Psoas muscle (tissue), 7 donors: ENCODE measurements at regions not wholly inside any gene's neighbourhood (a gene's known extent, or its start where the extent isn't known, plus 50 kb on each side); places are given as distances from the start of the nearest gene placed in this dataset.

Experiments
- ATAC-seq, 4 donors: fragments of 200-7000 bp; cut with Tn5 transposase; one replicate each; pipeline ENCODE4 v1.9.1; 2020; ENCODE audit warnings: moderate library complexity in 3 of 4, mild to moderate bottlenecking in 2 of 4
- DNase-seq, 2 donors: peaks; one replicate each; pipeline ENCODE4 v3.0.0-alpha.2; 2020
- H3K27ac ChIP-seq: fragments of 200-600 bp; one replicate; pipeline ENCODE4 v1.8.0; 2022
- H3K27me3 ChIP-seq, 3 donors: fragments of 200-600 bp in 1 of 3; one replicate each; pipeline versions ENCODE4 v1.6.1 to v1.8.0; 2013 to 2022; ENCODE audit warnings: low read length in 2 of 3, mild to moderate bottlenecking in 2 of 3, moderate library complexity in 1 of 3; ENCODE audit not compliant: insufficient read depth in 3 of 3
- H3K36me3 ChIP-seq, 2 donors: fragments of 200-600 bp in 1 of 2; one replicate each; pipeline versions ENCODE4 v1.6.1 to v1.8.0; 2013 to 2022; ENCODE audit warnings: low read depth in 1 of 2, mild to moderate bottlenecking in 1 of 2, moderate library complexity in 1 of 2; ENCODE audit not compliant: insufficient read depth in 1 of 2
- H3K4me1 ChIP-seq: fragments of 200-600 bp; one replicate; pipeline ENCODE4 v1.8.0; 2022
- H3K4me3 ChIP-seq: fragments of 200-600 bp; one replicate; pipeline ENCODE4 v1.8.0; 2022; ENCODE audit warnings: mild to moderate bottlenecking
- H3K9me3 ChIP-seq: fragments of 200-600 bp; one replicate; pipeline ENCODE4 v1.8.0; 2022
- WGBS, 3 donors: extraction: QIAGEN DNeasy Blood & Tissue Kit; methylation state at CpG; one replicate each; pipeline versions ENCODE4 v1.1.6 to v1.1.7; 2013; 5-methylcytosine and 5-hydroxymethylcytosine counted together
- intact Hi-C, 2 donors: fragments of 100-400 bp; cut with DNase I; formaldehyde crosslinking; loops; one replicate each; pipeline versions ENCODE4 v1.11.0 to v1.14.2; 2022
- TF ChIP-seq, protein P1 (sequence below): fragments of 200-600 bp; IDR thresholded peaks from one replicate; pipeline ENCODE4 v1.8.0; 2022; ENCODE audit warnings: antibody characterized with exemption
- donor health status: healthy with polysubstance abuse.
- donor health status: DM: no; HTN: no; CAD: no; lungs with moderate emphysema.
- donor health status: Bipolar disorder and iron deficiency.
- donor health status: healthy.
- donor health status: DM: yes; HTN: yes; CAD: no.
- donor health status: DM: no; HTN: no; CAD: no.
- donor health status: DM: yes; HTN: yes; CAD: no.

DNA sequence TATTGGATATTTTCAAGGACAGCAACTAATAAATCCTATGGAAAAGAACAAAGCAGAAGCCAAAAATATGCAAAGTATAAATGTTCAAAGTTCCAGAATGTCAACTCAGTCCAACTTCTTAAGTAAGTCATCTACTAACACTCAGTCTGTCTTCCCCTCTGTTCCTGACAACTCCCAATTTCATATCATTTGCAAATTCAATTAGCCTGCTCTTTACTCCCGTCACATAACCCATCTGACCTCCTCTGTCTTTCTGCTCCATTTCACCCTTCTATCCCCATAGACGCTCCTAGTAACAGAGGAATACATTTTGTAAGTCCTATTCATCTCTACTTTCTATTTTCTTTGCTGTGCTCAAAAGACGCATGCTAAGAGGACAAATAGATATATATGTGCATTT lies 659.8 kb upstream of the MEF2C start:
- 86 to 92% (median 88%) methylated on average over 3 of the region's 3 CpGs for WGBS, 3 donors
- no peaks in the 10 kb centered on the region for H3K27me3 ChIP-seq

DNA sequence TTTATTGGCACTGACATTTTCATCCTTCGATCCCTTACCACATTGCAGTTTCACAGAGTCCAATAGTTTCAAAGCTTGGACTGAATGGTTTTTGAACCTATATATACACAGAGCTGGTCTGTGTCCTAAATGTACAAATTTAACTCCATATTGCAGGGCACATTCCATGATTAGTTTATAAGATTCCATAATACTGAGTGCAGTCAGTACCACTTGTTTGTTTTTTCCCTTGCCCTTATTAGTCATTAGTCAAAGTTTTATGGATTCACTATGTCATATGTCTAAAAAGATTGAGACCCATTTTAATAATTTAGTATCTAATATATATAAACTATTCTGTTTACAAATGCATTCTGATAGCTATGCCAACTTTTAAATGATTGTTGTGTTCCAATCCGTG lies 654.8 kb upstream of the MEF2C start:
- ATAC-seq (no peak), DNase-seq (no peak)
- no peak overlapping the region for H3K27ac ChIP-seq
- no peaks in the 10 kb centered on the region for H3K9me3 ChIP-seq
- H3K36me3 ChIP-seq: no peaks in the 10 kb centered on the region
- intact Hi-C loops: no loop called here
- TF ChIP-seq, protein P1, sequence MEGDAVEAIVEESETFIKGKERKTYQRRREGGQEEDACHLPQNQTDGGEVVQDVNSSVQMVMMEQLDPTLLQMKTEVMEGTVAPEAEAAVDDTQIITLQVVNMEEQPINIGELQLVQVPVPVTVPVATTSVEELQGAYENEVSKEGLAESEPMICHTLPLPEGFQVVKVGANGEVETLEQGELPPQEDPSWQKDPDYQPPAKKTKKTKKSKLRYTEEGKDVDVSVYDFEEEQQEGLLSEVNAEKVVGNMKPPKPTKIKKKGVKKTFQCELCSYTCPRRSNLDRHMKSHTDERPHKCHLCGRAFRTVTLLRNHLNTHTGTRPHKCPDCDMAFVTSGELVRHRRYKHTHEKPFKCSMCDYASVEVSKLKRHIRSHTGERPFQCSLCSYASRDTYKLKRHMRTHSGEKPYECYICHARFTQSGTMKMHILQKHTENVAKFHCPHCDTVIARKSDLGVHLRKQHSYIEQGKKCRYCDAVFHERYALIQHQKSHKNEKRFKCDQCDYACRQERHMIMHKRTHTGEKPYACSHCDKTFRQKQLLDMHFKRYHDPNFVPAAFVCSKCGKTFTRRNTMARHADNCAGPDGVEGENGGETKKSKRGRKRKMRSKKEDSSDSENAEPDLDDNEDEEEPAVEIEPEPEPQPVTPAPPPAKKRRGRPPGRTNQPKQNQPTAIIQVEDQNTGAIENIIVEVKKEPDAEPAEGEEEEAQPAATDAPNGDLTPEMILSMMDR: no peak
- H3K27me3 ChIP-seq: no peaks in the 10 kb centered on the region
- no peak overlapping the region for H3K4me3 ChIP-seq
- 74 to 98% (median 84%) methylated on average over 2 of the region's 2 CpGs for WGBS, 3 donors
- peaks cover 6% of the 10 kb centered on the region for H3K4me1 ChIP-seq

More for the DNA sequence above, 659.8 kb upstream of the MEF2C start:
- no peaks in the 10 kb centered on the region for H3K36me3 ChIP-seq
- intact Hi-C loops: no loop called here
- no peaks in the 10 kb centered on the region for H3K4me1 ChIP-seq
- H3K4me3 ChIP-seq: no peak overlapping the region
- DNase-seq: no peak
- no peaks in the 10 kb centered on the region for H3K9me3 ChIP-seq
- no peak for ATAC-seq
- TF ChIP-seq, protein P1: no peak
- H3K27ac ChIP-seq: no peak overlapping the region

DNA sequence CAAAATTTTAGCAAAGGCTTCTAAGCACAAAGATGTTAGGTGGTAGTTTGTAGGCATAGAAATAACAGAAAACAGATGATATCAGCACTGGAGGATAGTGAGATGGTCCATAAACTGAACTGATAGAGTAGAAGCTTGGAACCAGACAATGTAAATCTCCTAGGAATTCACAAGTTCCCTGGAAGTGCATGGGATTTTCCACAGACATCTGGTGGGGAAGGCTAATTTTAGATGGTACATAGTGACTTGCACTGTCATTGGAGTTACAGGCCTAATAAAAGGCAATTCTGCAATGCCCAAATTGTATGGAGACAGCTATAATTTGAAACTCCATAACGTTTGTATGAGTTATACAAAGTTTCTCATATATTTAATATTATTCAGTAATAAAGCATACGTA lies 653.0 kb upstream of the MEF2C start:
- WGBS, 3 donors: 66 to 72% (median 71%) methylated on average over 2 of the region's 2 CpGs
- H3K9me3 ChIP-seq: no peaks in the 10 kb centered on the region
- ATAC-seq: peak in 1 of 4 donors; percentile 50

DNA sequence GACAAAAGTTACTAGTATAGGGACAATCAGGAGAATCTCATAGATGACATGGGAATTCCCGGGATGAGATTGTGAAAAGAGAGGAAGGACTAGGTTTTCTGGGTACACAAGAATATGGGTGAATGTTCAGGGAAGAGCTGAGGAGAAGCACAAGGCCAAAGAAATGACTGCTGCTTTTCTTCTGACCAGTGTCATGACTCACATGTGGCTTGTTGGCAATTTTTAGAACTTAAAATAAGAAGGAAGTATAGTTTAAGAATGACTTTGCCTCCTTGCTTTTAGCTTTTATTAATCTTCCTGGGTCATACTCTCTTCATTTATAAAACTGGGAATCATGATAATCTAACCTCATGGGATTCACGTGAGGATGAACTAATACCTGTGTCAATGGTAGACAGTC lies 652.4 kb upstream of the MEF2C start:
- H3K27me3 ChIP-seq: no peaks in the 10 kb centered on the region
- DNase-seq (no peak), ATAC-seq (no peak)
- H3K9me3 ChIP-seq: no peaks in the 10 kb centered on the region
- no peaks in the 10 kb centered on the region for H3K36me3 ChIP-seq
- no peak overlapping the region for H3K27ac ChIP-seq
- WGBS, 3 donors: 93 to 97% (median 95%) methylated on average over 2 of the region's 2 CpGs
- H3K4me1 ChIP-seq: peaks cover 6% of the 10 kb centered on the region
- H3K4me3 ChIP-seq: no peak overlapping the region
- intact Hi-C loops: no loop called here
- TF ChIP-seq, protein P1: no peak

More for the DNA sequence above, 653.0 kb upstream of the MEF2C start:
- TF ChIP-seq, protein P1: no peak
- intact Hi-C loops: no loop called here
- Histone ChIP-seq H3K27me3 (no peaks in the 10 kb centered on the region), H3K4me1 (peaks cover 6% of the 10 kb centered on the region), H3K36me3 (no peaks in the 10 kb centered on the region), H3K4me3 (no peak overlapping the region), H3K27ac (no peak overlapping the region)
- DNase-seq: no peak

DNA sequence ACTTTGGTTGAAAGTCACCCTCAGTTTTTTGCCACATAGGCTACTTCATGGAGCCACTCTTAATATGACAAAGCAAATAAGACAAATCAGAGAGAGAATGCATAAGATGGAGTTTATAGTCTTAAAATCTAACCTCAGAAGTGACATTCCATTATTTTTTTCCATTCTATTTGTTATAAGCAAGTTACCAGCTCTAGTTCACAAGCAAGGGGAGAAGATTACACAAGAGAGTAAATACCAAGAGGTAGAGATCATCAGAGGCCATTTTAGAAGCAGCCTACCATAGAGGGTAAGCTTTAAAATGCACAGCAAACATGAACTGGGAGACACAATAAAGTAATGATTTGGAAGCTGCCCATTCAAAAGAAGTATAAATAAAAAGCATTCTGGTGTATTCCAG lies 651.3 kb upstream of the MEF2C start:
- Histone ChIP-seq H3K27me3 (no peaks in the 10 kb centered on the region), H3K4me1 (peaks cover 6% of the 10 kb centered on the region), H3K36me3 (no peaks in the 10 kb centered on the region), H3K4me3 (no peak overlapping the region), H3K27ac (no peak overlapping the region), H3K9me3 (no peaks in the 10 kb centered on the region)
- TF ChIP-seq, protein P1: no peak
- ATAC-seq (no peak), DNase-seq (no peak)
- intact Hi-C loops: no loop called here
